GM23248 (cell line): ENCODE measurements at regions not wholly inside any gene's neighbourhood (a gene's known extent, or its start where the extent isn't known, plus 50 kb on each side); places are given as distances from the start of the nearest gene placed in this dataset.

Experiments
- EZH2 ChIP-seq: fragments of 200-600 bp; sonication (generic); IDR thresholded peaks from 2 replicates; pipeline ENCODE4 v1.6.1; 2018; ENCODE audit warnings: antibody characterized with exemption, mild to moderate bottlenecking; ENCODE audit not compliant: insufficient read depth, poor library complexity, severe bottlenecking
- EZH2phosphoT487 ChIP-seq: fragments of 200-600 bp; sonication (generic); IDR thresholded peaks from 2 replicates; pipeline ENCODE4 v1.6.1; 2018; ENCODE audit warnings: antibody characterized with exemption, moderate library complexity, mild to moderate bottlenecking, low read depth; ENCODE audit not compliant: insufficient read depth

DNA sequence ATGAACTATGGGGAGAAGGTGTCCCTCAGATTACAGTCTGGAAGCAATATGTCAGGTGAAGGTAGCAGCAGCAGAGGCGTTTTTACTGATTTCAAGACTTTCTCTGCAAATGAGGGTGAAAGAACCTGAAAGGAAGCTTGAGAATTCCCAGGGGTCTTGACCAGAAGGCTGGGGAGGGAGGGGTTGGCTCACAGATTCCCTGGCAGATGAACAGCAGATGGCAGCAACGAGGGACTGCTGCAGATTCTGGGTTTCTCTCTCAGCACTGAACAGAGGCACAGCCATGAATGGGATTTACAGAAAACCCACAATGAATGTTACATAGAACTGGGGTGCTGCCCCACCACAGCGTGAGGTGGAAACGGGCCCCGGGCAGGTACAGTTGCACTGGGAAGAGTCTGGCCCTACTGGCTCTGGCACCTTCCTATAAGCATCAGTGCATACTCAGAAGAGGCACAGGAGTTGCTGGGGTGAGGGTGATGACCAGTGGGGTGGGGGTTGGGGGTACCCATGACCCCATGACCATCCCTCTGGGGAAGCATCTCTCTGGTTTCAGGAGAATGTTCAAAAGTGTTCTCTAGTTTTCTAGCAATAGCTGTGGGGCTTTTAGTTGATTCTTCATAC is 317.8 kb downstream of the SH2D4B start:
- no peak for TF ChIP-seq EZH2
- no peak for TF ChIP-seq EZH2phosphoT487
